ENCODE measurements at regions not wholly inside any gene's neighbourhood (a gene's known extent, or its start where the extent isn't known, plus 50 kb on each side); places are given as distances from the start of the nearest gene placed in this dataset.

DNA sequence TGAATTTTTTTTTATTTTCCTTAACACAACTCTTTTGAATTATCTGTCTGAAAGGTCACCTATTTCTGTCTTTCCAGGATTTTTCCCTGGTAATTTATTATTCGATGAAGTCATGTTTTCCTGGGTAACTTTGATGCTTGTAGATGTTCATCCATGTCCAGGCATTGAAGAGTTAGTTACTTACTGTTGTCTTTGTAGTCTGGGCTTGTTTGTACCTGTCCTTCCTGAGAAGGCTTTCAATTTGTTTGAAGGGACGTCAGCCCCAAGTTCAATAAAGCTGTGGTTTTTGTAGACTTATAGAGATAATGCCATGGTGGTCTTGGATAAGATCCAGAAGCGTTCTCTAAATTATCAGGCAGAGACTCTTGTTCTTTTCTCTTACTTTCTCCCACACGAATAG is 252.4 kb upstream of the ARHGAP24 start:
- no peak for DNase-seq (ENCODE audit: extremely low read depth in 1 of 11, low read depth in 9 of 11, low spot score in 4 of 11)

DNA sequence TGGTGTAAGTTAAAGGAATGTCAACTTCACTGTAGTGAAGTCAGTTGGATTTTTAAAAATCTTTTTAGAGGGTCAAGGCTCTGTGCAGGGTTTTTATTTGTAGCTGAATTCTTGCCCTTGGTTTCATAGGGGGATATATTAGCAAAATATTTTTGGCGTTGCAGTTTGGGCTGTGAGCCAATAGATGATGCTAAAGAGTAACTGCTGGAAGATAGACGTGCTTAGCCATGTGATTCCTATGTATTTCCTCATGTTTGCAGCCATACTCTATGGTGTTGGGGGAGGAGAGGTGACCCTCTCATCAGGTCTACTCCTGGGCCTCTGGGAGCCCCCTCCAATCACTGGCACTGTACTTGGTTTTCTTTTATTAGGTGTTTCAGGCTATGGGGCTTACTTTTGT is 246.7 kb upstream of the ARHGAP24 start:
- no peak for DNase-seq (ENCODE audit: extremely low read depth in 1 of 11, low read depth in 9 of 11, low spot score in 4 of 11)

DNA sequence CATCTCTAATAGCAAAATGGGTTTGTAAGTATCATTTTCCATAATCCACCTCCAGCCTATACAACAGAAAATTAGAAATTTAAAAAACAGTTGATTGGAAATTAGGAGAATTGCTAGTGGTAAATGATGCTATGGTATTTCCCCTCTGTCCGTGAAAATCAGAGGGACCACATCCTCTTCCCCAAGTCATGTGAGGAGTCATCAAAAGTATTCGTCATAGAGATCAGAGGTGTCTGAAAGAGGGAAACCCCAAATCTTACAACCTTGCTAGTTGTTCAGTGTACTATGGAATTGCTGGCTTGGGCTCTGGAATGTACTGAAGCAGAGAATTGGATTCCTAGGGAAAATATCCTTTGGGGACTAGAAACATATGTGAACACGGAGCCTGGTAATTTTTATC is 241.4 kb upstream of the ARHGAP24 start:
- no peak for DNase-seq (ENCODE audit: extremely low read depth in 1 of 11, low read depth in 9 of 11, low spot score in 4 of 11)

DNA sequence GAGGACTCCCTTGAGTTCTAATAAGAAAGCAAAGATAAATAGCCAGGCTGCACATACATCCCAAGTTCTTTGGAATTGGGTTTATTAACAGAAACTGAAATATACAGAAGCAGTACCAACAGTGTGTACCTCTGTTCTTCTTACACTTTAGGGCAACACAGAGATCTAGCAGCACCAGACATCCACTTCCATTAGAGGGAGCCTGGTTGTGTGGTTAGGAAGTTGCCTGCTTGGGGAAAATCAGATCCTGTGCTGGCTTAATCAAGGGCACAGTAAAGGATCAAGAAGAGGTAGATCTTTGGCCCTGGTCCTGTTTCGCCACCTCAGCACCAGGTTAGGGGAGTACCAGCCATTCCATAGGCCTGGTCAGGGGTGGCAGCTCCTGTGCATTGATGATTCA is 231.1 kb upstream of the ARHGAP24 start:
- no peak for DNase-seq (ENCODE audit: extremely low read depth in 1 of 11, low read depth in 9 of 11, low spot score in 4 of 11)

DNA sequence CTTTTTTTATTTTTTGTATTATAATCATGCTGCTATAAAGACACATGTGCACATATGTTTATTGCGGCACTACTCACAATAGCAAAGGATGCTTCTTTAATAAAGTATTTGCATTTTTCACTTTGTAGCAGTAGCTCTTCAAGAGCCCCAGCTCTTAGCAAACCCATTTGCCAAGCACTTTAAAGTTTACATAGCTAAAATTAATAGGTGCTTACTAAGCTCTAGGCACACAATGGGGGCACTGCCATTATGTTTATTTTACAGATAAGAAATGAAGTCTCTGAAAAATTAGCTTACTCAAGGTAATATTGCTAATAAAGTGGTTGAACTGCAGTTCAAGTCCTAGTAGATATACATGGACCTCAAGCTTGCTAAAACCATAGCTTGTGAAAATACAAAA is 230.3 kb upstream of the ARHGAP24 start:
- no peak for DNase-seq (ENCODE audit: extremely low read depth in 1 of 11, low read depth in 9 of 11, low spot score in 4 of 11)

DNA sequence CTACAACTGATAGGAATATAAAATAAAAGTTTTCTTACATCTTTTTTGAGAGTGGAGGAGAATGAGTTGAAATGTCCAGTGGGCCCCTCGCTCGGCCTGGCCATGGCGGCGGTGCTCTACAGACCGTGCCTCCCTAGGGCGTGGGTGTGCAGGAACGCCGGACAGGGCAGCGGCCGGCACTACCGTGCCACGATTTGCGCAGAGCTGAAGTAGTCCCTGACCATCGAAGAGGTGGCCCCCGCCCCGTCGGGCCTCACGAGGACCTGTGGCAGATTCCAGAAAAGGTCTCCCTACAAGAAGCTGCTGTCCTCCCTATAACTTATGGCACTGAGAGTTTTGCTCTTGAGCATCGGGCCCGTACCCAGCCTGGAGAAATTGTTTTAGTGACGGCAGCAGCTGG is 228.9 kb upstream of the ARHGAP24 start:
- DNase-seq (ENCODE audit: extremely low read depth in 1 of 11, low read depth in 9 of 11, low spot score in 4 of 11) = no peak

DNA sequence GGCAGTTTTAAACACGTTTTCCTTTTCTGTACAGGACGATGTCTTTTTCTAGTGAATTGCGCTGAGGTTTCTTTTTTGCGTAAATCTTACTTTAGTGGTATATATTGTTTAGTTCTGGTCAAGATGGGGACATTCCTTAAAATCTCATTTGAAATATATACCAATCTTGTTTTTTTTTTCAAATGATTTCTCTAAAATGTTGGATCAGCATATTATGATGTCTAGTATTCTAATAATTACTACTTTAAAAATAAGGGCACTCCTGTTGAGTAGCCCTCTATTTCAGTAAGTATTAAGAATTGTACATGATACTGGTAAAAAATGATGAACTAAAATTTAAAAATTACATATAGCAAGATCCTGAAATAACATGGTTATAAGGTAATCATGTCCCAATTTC is 224.1 kb upstream of the ARHGAP24 start:
- DNase-seq (ENCODE audit: extremely low read depth in 1 of 11, low read depth in 9 of 11, low spot score in 4 of 11) = no peak

DNA sequence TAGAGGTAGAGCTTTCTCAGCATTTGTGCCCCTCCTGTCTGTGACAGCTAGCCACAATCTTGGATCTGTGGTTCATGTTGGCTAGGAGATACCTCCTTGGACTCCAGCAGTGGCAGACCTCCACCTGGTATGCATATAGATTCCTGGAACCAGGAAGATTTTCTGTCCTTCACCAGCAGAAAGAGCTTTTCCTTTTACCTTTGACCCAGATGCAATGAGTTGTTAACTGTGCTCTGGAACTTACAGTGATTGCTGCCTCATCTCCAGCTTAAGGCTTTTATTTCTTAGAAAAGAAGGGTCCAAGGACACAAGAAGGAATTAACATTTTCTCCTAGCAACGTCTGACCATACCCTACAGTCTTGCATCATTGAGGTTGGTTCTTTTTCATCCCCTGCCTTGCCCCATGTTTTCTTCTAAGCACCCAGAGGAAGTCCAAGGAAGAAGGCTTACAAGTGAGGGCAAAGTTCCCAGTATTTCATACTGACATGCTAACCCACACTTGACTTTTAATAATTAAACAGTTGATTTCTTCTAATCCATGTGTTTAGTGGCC is 217.1 kb upstream of the ARHGAP24 start:
- DNase-seq (ENCODE audit: extremely low read depth in 1 of 11, low read depth in 9 of 11, low spot score in 4 of 11) = no peak

DNA sequence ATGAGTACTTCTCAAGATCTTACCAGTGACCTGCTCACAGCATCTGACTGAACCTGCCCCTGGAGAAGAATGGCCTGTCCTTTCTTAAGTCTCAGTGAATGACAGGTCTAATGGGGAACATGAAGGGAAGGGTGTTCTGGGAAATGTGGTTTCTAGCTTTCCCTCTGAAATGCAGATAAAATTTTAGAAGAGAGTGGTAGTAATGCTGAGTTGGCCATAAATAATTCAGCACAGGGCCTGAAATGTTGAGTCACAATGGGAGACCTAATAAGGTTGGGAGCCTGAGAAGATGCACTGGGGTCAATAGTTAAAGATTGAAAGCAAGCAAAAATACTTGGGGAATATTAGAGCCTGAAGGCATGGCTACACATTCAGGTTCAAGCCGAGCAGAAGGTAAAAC is 214.9 kb upstream of the ARHGAP24 start:
- DNase-seq (ENCODE audit: extremely low read depth in 1 of 11, low read depth in 9 of 11, low spot score in 4 of 11) = no peak

DNA sequence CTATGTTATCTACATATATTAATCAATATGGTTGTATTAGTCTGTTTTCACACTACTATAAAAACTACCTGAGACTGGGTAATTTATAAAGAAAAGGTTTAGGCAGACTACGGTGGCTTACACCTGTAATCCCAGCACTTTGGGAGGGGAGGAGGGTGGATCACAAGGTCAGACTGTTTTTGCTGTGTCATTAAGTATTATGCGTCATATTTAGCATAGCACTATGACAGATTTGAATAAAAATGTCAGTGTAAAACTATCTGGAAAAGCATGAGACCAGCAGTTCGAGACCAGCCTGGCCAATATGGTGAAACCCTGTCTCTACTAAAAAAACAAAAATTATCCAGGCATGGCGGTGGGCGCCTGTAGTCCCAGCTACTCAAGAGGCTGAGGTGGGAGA is 209.7 kb upstream of the ARHGAP24 start:
- DNase-seq (ENCODE audit: extremely low read depth in 1 of 11, low read depth in 9 of 11, low spot score in 4 of 11) = no peak

DNA sequence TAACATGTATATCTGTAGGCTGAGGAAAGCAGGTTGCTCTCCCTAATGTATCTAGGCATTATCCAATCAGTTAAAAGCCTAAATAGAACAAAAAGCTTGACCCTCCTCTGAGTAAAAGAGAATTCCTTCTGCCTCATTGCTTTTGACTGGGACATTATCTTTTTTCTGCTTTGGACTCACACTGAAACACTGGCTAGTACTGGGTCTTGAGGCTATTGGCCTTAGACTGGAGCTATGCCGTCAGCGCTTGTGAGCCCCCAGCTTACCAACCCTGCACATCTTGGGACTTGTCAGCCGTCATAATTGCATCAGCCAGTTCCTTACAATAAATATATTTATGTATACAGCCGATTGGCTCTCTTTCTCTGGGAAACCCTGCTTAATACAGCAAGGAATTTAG is 206.8 kb upstream of the ARHGAP24 start:
- DNase-seq (ENCODE audit: extremely low read depth in 1 of 11, low read depth in 9 of 11, low spot score in 4 of 11) = no peak

DNA sequence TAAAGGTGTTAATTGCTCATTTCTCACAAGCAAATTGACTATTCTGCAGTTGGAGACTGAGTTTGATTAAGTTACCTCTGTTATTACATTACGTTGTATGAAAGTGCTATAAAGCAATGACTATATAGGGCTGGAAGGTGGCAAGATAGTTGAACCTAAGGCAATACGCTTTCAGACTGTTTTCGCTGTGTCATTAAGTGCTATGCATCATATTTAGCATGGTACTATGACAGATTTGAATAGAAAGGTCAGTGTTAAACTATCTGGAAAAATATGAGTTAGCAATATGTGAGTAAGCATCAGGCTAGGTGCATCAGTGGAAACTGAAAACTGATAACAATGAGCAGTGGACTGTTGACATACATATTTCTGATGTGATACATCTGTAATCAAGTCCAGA is 206.0 kb upstream of the ARHGAP24 start:
- DNase-seq (ENCODE audit: extremely low read depth in 1 of 11, low read depth in 9 of 11, low spot score in 4 of 11) = no peak

DNA sequence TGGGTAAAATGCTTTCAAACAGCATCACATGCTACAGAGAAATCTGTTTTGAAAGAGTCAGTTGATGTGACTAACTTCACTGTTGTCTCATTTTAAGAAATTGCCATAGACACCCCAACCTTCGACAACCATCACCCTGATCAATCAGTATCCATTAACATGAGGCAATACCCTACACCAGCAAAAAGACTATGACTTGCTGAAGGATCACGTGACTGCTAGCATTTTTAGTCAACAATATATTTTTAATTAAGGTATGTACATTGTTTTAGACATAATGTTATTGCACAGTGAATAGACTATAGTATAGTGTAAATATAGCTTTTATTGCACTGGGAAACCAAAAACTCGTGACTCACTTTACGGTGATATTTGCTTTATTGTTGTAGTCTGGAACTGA is 200.0 kb upstream of the ARHGAP24 start:
- DNase-seq (ENCODE audit: extremely low read depth in 1 of 11, low read depth in 9 of 11, low spot score in 4 of 11) = no peak

DNA sequence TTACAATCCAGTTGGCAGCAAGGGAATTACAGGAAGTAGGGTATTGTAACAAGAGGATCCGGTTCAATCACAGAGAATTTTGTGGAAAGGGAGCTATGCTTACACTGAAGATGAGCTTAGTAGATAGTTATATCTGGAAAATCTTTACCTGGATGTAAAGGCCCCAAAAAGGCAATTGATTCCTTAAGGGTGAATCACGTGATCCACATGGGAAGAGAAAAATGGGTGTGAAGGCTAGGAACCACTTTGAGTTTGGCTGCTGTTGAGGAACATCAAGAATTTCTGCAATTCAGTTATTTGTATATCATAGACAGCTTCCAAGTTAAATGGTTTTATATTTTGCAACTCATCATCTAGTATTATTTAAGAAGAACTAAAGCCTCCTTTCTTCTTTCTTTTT is 194.0 kb upstream of the ARHGAP24 start:
- no peak for DNase-seq (ENCODE audit: extremely low read depth in 1 of 11, low read depth in 9 of 11, low spot score in 4 of 11)

DNA sequence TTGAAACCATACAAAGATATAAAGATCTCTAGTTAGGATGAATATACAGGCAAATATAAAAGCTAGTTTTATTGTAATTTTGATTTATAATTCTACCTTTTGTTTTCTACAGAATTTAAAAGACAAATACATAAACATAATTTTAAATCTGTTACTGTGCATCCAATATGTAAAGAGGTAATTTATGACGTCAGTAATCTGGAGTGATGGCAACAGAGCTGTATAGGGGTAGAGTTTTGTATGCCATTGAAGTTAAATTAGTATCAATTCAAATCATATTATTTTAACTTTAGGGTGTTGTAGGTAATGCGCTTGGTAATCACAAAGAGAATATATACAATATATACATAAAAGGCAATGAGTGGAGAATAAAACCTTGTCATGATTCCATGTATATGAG is 183.7 kb upstream of the ARHGAP24 start:
- no peak for DNase-seq (ENCODE audit: extremely low read depth in 1 of 11, low read depth in 9 of 11, low spot score in 4 of 11)

DNA sequence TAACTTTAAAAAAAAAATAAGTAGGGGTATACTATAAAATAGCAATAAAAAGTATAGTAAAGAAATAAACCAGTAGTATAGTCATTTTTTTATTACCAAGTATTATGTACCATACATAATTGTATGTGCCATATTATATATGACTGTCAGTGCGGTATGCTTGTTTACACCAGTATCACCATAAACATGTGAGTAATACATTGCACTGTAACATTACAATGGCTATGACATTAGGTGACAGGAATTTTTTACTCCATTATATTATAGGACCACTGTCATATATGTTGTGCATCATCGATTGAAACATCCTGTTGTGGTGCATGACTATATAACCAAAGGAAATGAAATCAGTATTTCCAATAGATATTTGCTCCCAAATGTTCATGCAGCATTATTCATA is 176.9 kb upstream of the ARHGAP24 start:
- DNase-seq (ENCODE audit: extremely low read depth in 1 of 11, low read depth in 9 of 11, low spot score in 4 of 11) = no peak

DNA sequence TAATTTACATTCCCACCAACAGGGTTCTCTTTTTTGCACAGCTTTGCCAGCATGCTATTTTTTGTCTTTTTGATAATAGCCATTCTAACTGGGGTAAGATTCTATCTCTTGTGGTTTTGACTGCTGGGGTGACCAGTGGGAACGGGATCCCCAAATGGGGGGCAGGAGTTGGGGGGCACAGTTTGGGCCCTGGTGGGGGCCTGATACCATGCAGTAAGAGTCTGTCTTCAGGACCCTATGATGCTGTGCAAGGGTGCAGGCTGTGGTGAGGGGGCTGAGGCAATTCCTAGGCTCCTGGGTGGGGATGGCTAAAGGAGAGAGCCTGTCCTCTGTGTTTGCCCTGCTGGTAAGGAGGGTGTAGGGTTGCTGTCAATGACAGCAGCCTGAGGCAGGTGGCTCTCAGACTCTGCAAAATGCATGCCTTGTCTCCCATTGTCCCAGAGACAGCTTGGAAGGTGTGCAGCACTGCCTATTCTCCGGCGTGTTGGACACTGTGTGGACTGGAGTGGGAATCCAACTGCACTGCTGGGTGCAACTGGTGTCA is 172.7 kb upstream of the ARHGAP24 start:
- DNase-seq (ENCODE audit: extremely low read depth in 1 of 11, low read depth in 9 of 11, low spot score in 4 of 11) = no peak

DNA sequence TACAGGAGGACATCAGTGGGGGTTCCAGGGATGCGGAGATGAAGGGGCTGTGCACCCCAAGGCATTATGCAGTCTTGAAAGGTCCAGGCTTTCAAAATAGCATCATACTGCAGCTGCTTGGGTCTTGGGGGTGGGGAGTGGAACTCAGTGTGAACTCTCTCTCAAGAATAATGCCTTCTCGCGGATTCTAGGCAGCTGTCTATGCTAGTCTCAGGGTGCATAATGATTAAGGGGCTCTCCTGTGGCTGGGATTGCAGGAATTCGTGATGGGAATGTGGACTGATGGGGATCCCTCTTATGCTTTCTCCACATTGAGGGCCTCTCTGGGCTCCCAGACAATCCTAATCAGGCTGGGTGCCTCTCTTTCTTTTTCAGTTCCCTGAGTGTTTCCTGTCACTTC is 172.2 kb upstream of the ARHGAP24 start:
- DNase-seq (ENCODE audit: extremely low read depth in 1 of 11, low read depth in 9 of 11, low spot score in 4 of 11) = no peak

DNA sequence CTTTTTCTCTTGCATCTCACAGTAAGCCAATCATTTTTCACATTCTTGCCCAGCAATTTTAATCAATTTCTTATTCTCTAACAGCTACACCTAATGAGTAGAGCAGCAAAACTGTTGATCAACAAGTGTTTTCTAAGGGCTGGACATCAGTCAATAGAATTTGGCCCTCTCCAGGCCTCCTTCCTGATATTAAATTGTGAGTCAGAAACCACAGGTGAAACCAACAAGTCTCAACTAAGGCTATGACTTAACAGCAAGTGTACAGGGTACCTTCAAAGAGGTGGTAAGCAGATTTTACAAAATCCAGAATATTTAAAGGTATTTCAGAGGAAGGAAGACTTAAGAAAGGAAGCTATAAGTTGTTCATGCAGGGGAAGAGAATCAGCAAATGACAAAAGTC is 156.5 kb upstream of the ARHGAP24 start:
- DNase-seq (ENCODE audit: extremely low read depth in 1 of 11, low read depth in 9 of 11, low spot score in 4 of 11) = no peak

DNA sequence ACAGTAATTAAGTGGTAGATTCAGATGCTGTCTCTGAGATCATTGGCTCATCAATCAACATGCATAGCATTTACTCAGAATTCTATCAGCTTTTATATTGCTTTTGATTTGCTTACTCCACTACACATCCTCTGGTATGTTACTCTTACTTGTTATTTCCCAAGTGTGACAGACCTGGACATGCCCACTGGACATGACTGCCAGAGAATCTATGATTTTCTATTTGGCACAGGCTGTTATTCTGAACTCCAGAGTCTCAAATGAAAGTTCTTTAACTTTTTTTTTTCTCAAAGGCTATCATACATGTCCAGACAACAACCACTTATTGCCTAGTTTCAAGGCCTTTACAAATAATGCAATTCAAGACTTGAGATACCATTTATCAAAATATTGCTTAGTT is 116.1 kb upstream of the ARHGAP24 start:
- DNase-seq (ENCODE audit: extremely low read depth in 1 of 11, low read depth in 9 of 11, low spot score in 4 of 11) = no peak

DNA sequence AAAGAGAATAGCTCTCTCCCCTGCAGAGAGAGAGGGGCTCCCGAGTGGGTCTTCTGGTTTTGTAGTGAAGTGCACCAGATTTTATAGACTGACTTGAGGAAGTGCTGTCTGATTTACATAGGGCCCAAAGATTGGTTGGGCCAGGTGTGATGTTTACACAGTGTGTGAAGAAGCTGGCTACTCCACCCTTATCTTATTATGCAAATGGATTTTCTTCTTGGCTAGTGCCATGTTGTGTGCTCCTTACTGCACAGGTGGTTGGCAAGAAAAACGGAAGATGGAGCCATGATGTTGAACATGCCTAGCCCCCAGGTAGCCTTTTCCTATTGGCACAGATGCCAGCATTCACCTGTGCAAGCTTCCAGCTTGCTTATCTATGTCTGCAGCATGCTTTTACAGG is 112.4 kb upstream of the ARHGAP24 start:
- DNase-seq (ENCODE audit: extremely low read depth in 1 of 11, low read depth in 9 of 11, low spot score in 4 of 11) = no peak

DNA sequence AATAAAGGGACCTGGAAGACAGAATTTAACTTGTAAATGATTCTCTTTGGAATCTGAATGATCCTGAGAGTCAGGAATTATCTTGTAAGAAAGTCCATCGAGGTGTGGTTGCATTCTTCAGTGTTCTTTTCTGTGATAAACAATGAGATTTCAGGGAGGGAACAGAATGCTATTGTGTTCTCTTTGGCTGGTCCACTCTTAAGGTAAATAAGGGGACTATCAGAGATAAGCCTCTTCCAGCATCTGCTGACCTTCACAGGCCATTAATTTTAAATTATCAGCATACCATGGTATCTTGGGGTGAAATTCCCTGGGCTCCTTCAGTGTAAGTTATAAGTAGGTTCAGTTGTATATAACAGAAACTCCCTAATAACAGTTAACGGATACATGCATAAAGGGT is 107.1 kb upstream of the ARHGAP24 start:
- no peak for DNase-seq (ENCODE audit: extremely low read depth in 1 of 11, low read depth in 9 of 11, low spot score in 4 of 11)

Measured in renal cortex interstitium (tissue), 11 donors.